IMR-90 (cell line): ENCODE measurements at regions not wholly inside any gene's neighbourhood (a gene's known extent, or its start where the extent isn't known, plus 50 kb on each side); places are given as distances from the start of the nearest gene placed in this dataset.

Source experiments
- ATAC-seq: fragments of 200-7000 bp; cut with Tn5 transposase; 2 replicates; pipeline ENCODE4 v1.9.1; 2020; ENCODE audit warnings: low read depth, mild to moderate bottlenecking, moderate library complexity
- BruUV-seq: library from RNA; stranded (reverse); fragments of 400-500 nt; replicated peaks from 2 replicates; lab custom pipeline; 2021; lab: Mats Ljungman, UMichigan
- CTCF ChIA-PET: fragments of 300-600 bp; formaldehyde crosslinking; extraction: SDS; loops from one replicate; lab custom pipeline; 2021; ENCODE audit warnings: antibody characterized with exemption; lab: Yijun Ruan, JAX
- POLR2A ChIA-PET: fragments of 300-600 bp; sonication (Branson Sonifier 250); formaldehyde crosslinking; loops from one replicate; lab custom pipeline; 2022; ENCODE audit warnings: antibody characterized with exemption; ENCODE audit not compliant: unreplicated experiment; lab: Charles Lee
- DNase-seq: peaks from one replicate; pipeline ENCODE4 v3.0.0; 2013
- H2AFZ ChIP-seq: replicated peaks from 2 replicates; pipeline ENCODE3; 2013; ENCODE audit warnings: low read length, mild to moderate bottlenecking; ENCODE audit not compliant: poor library complexity
- H2AK5ac ChIP-seq: 2 replicates; pipeline ENCODE4 v1.6.1; 2013; ENCODE audit warnings: low read depth, low read length, inconsistent platforms
- H2AK9ac ChIP-seq: replicated peaks from 2 replicates; pipeline ENCODE3; 2013; ENCODE audit warnings: mild to moderate bottlenecking, low read depth, low read length, moderate library complexity; ENCODE audit not compliant: poor library complexity
- H2BK120ac ChIP-seq: 2 replicates; pipeline ENCODE4 v1.6.1; 2013; ENCODE audit warnings: low read depth, low read length, inconsistent platforms
- H2BK15ac ChIP-seq: 3 replicates; pipeline ENCODE4 v1.6.1; 2013; ENCODE audit warnings: low read depth, low read length, inconsistent platforms
- H2BK20ac ChIP-seq: 2 replicates; pipeline ENCODE4 v1.6.1; 2013; ENCODE audit warnings: low read depth, mild to moderate bottlenecking, inconsistent platforms, low read length, moderate library complexity
- H2BK5ac ChIP-seq: 2 replicates; pipeline ENCODE4 v1.6.1; 2013; ENCODE audit warnings: mild to moderate bottlenecking, low read depth, low read length, inconsistent platforms; ENCODE audit not compliant: poor library complexity, severe bottlenecking
- H3K14ac ChIP-seq: replicated peaks from 2 replicates; pipeline ENCODE4 v1.6.1; 2013; ENCODE audit warnings: low read depth, low read length, inconsistent platforms
- H3K18ac ChIP-seq: 2 replicates; pipeline ENCODE4 v1.6.1; 2013; ENCODE audit warnings: low read depth, low read length, control low read depth
- H3K23ac ChIP-seq: 2 replicates; pipeline ENCODE4 v1.6.1; 2013; ENCODE audit warnings: low read depth, low read length, inconsistent platforms
- H3K27ac ChIP-seq: 2 replicates; pipeline ENCODE4 v1.5.1; 2013; ENCODE audit warnings: mild to moderate bottlenecking, control low read depth, low read length; ENCODE audit not compliant: insufficient read depth
- H3K27me3 ChIP-seq: 2 replicates; pipeline ENCODE4 v1.6.1; 2013; ENCODE audit warnings: low read length; ENCODE audit not compliant: control insufficient read depth, insufficient read depth
- H3K36me3 ChIP-seq: 2 replicates; pipeline ENCODE4 v1.6.1; 2013; ENCODE audit warnings: low read length, mixed read lengths; ENCODE audit not compliant: control insufficient read depth, insufficient read depth
- H3K4ac ChIP-seq: 2 replicates; pipeline ENCODE4 v1.6.1; 2013; ENCODE audit warnings: low read depth, low read length, inconsistent platforms
- H3K4me1 ChIP-seq: 2 replicates; pipeline ENCODE4 v1.6.1; 2013; ENCODE audit warnings: low read length, mixed read lengths; ENCODE audit not compliant: control insufficient read depth, insufficient read depth
- H3K4me2 ChIP-seq: 2 replicates; pipeline ENCODE4 v1.6.1; 2013; ENCODE audit warnings: low read depth, mild to moderate bottlenecking, control low read depth, low read length, moderate library complexity
- H3K4me3 ChIP-seq: 2 replicates; pipeline ENCODE4 v1.5.1; 2013; ENCODE audit warnings: low read depth, mild to moderate bottlenecking, control low read depth, low read length, moderate library complexity; ENCODE audit not compliant: insufficient read depth
- H3K56ac ChIP-seq: 2 replicates; pipeline ENCODE4 v1.6.1; 2013; ENCODE audit warnings: low read length, inconsistent platforms; ENCODE audit not compliant: insufficient read depth; ENCODE audit errors: extremely low read depth
- H3K79me1 ChIP-seq, 2 experiments: 2 replicates each; pipeline ENCODE4 v1.6.1; 2013; ENCODE audit warnings: low read length in 2 of 2, inconsistent platforms in 1 of 2, low read depth in 1 of 2
- H3K9ac ChIP-seq: 2 replicates; pipeline ENCODE4 v1.6.1; 2013; ENCODE audit warnings: low read depth, low read length, control low read depth
- H3K9me1 ChIP-seq: 2 replicates; pipeline ENCODE4 v1.6.1; 2013; ENCODE audit warnings: low read length, inconsistent platforms; ENCODE audit not compliant: insufficient read depth
- H3K9me3 ChIP-seq: 2 replicates; pipeline ENCODE4 v1.6.1; 2013; ENCODE audit warnings: low read length; ENCODE audit not compliant: control insufficient read depth, insufficient read depth
- H4K20me1 ChIP-seq: 2 replicates; pipeline ENCODE4 v1.6.1; 2013; ENCODE audit warnings: low read length, inconsistent platforms; ENCODE audit not compliant: insufficient read depth
- H4K5ac ChIP-seq: 2 replicates; pipeline ENCODE4 v1.6.1; 2013; ENCODE audit warnings: mild to moderate bottlenecking, low read depth, low read length, control low read depth
- H4K8ac ChIP-seq, 2 experiments: 2 replicates each; pipeline ENCODE4 v1.6.1; 2013; ENCODE audit warnings: low read depth in 2 of 2, low read length in 2 of 2, control low read depth in 1 of 2, inconsistent platforms in 1 of 2
- H4K91ac ChIP-seq: 2 replicates; pipeline ENCODE4 v1.6.1; 2013; ENCODE audit warnings: low read depth, low read length, inconsistent platforms; ENCODE audit not compliant: insufficient read depth
- BHLHE40 ChIP-seq: fragments of 150-350 bp; IDR thresholded peaks from 2 replicates; pipeline ENCODE4 v1.6.1; 2016; ENCODE audit warnings: mild to moderate bottlenecking, low read depth, low read length
- CTCF ChIP-seq: conservative IDR thresholded peaks from 2 replicates; pipeline ENCODE4 v1.5.1; 2012; ENCODE audit warnings: mild to moderate bottlenecking, low read depth, low read length, improper control_type of control experiment
- ELK1 ChIP-seq: fragments of 150-350 bp; IDR thresholded peaks from 2 replicates; pipeline ENCODE4 v1.6.1; 2016; ENCODE audit warnings: low read depth, mild to moderate bottlenecking, low read length, moderate library complexity, borderline replicate concordance
- MXI1 ChIP-seq: IDR thresholded peaks from 2 replicates; pipeline ENCODE4 v1.6.1; 2012; ENCODE audit warnings: low read depth, mild to moderate bottlenecking, low read length, moderate library complexity, borderline replicate concordance
- NFE2L2 ChIP-seq: fragments of 150-350 bp; IDR thresholded peaks from 2 replicates; pipeline ENCODE4 v1.6.1; 2016; ENCODE audit warnings: low read depth, mild to moderate bottlenecking, low read length
- POLR2A ChIP-seq: IDR thresholded peaks from 2 replicates; pipeline ENCODE4 v1.6.1; 2012; ENCODE audit warnings: mild to moderate bottlenecking, low read depth, low read length
- RAD21 ChIP-seq: IDR thresholded peaks from 2 replicates; pipeline ENCODE4 v1.6.1; 2012; ENCODE audit warnings: low read length, improper control_type of control experiment
- RCOR1 ChIP-seq: IDR thresholded peaks from 2 replicates; pipeline ENCODE4 v1.6.1; 2012; ENCODE audit warnings: mild to moderate bottlenecking, low read length, improper control_type of control experiment; ENCODE audit not compliant: insufficient replicate concordance
- RFX5 ChIP-seq: IDR thresholded peaks from 2 replicates; pipeline ENCODE4 v1.8.0; 2012; ENCODE audit warnings: low read depth, mild to moderate bottlenecking, low read length, moderate library complexity
- WGBS, 2 experiments: methylation state at CpG; one replicate each; pipeline versions ENCODE4 v1.1.5 to v1.1.7; 2013; ENCODE audit warnings: missing lambda C conversion rate in 2 of 2; ENCODE audit not compliant: insufficient read length in 1 of 2; ENCODE audit errors: extremely low coverage in 2 of 2; 5-methylcytosine and 5-hydroxymethylcytosine counted together
- dilution Hi-C: fragments of 300-500 bp; cut with HindIII; formaldehyde crosslinking; loops from one replicate; pipeline ENCODE4 v1.14.3; 2018; ENCODE audit warnings: low sequenced_read_pairs; ENCODE audit not compliant: unreplicated experiment
- in situ Hi-C: fragments of 300-500 bp; cut with MboI; formaldehyde crosslinking; loops from 3 replicates; pipeline ENCODE4 v1.14.3; 2019; ENCODE audit warnings: low sequenced_read_pairs, inconsistent platforms, mixed read lengths
- intact Hi-C: fragments of 100-400 bp; cut with micrococcal nuclease; formaldehyde crosslinking; loops from 2 replicates; pipeline ENCODE4 v1.10.0; 2022
- TF ChIP-seq, protein P1 (sequence below): fragments of 150-350 bp; IDR thresholded peaks from 2 replicates; pipeline ENCODE4 v1.6.1; 2017; ENCODE audit warnings: mild to moderate bottlenecking, antibody characterized with exemption, low read length, low read depth

DNA sequence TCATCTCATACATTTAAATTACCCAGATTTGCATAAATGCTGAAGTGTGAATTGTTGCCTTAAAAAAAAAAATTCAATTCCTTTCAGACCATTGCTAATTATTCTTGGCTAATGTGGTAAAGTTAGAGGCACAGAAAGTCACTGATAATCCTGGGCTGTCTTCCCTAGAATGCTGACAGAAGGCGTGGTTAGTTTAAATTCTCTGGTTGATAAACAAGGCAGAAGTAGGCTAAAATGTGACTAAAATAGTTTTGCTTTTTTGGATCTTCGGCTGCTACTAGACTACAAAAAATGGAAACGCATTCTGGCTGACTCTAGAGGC lies 193.7 kb downstream of the OTOL1 start:
- H4K91ac ChIP-seq, result no peak overlapping the region
- no peak overlapping the region for H2AK9ac ChIP-seq
- no peak overlapping the region for H3K14ac ChIP-seq
- H3K9me3 ChIP-seq, result 0 out of 2 replicates have a peak, but pooled peaks cover 4% of the 10 kb centered on the region
- no peak overlapping the region for H2BK5ac ChIP-seq
- H2BK15ac ChIP-seq, result no peak overlapping the region
- no peak overlapping the region for H3K9ac ChIP-seq
- no peak overlapping the region for H3K4me3 ChIP-seq
- H3K27ac ChIP-seq, result no peak overlapping the region
- ChIA-PET POLR2A (no interaction called here), CTCF (no interaction called here)
- dilution Hi-C loops, result no loop called here
- no peak overlapping the region for H2AK5ac ChIP-seq
- no peaks in the 10 kb centered on the region for H3K36me3 ChIP-seq
- no peak overlapping the region for H2BK20ac ChIP-seq
- ATAC-seq, result no peak
- no peak overlapping the region for H3K4me2 ChIP-seq
- intact Hi-C loops, result no loop called here
- no peak overlapping the region for H4K5ac ChIP-seq
- no TSS peak for BruUV-seq
- no peaks in the 10 kb centered on the region for H3K27me3 ChIP-seq
- in situ Hi-C loops, result no loop called here
- no peaks in the 10 kb centered on the region for H3K79me1 ChIP-seq
- WGBS, 2 experiments, result no CpG with 5 or more reads among the region's 3 CpGs
- no peak overlapping the region for H3K4ac ChIP-seq
- H4K20me1 ChIP-seq, result no peaks in the 10 kb centered on the region
- H4K8ac ChIP-seq, result no peak overlapping the region
- H3K9me1 ChIP-seq, result no peaks in the 10 kb centered on the region
- no peak for TF ChIP-seq MXI1
- no peak for TF ChIP-seq NFE2L2
- no peak for TF ChIP-seq POLR2A
- TF ChIP-seq CTCF, result no peak
- TF ChIP-seq RFX5, result no peak
- no peak for TF ChIP-seq RCOR1
- TF ChIP-seq, protein P1, sequence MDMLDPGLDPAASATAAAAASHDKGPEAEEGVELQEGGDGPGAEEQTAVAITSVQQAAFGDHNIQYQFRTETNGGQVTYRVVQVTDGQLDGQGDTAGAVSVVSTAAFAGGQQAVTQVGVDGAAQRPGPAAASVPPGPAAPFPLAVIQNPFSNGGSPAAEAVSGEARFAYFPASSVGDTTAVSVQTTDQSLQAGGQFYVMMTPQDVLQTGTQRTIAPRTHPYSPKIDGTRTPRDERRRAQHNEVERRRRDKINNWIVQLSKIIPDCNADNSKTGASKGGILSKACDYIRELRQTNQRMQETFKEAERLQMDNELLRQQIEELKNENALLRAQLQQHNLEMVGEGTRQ, result no peak
- TF ChIP-seq BHLHE40, result no peak
- TF ChIP-seq ELK1, result no peak
- TF ChIP-seq RAD21, result no peak
- H2BK120ac ChIP-seq, result no peak overlapping the region
- H3K4me1 ChIP-seq, result no peaks in the 10 kb centered on the region
- no peak for DNase-seq
- H3K23ac ChIP-seq, result no peak overlapping the region
- no peak overlapping the region for H3K56ac ChIP-seq
- no peak overlapping the region for H3K18ac ChIP-seq
- H2AFZ ChIP-seq, result no peak overlapping the region
